SK-N-SH (cell line): ENCODE measurements at regions not wholly inside any gene's neighbourhood (a gene's known extent, or its start where the extent isn't known, plus 50 kb on each side); places are given as distances from the start of the nearest gene placed in this dataset.
A peak's percentile ranks its signal among the peaks of the same experiment; 100 is the strongest.

Source experiments
- CTCF ChIA-PET: fragments of 300-600, 350-600 bp; formaldehyde crosslinking; extraction: SDS; loops from one replicate; lab custom pipeline; 2021; lab: Yijun Ruan, JAX
- POLR2A ChIA-PET: fragments of 350-600 bp; sonication (Branson Sonifier 250); formaldehyde crosslinking; extraction: SDS; loops from one replicate; lab custom pipeline; 2020; ENCODE audit warnings: antibody characterized with exemption, inconsistent platforms; lab: Yijun Ruan, JAX
- DNase-seq: peaks from one replicate; pipeline ENCODE4 v3.0.0; 2012
- H2AFZ ChIP-seq: fragments of 200-600 bp; sonication (generic); 2 replicates; pipeline ENCODE4 v1.8.1; 2016; ENCODE audit warnings: antibody characterized with exemption, mild to moderate bottlenecking, low read depth
- H3F3A ChIP-seq: fragments of 200-600 bp; sonication (generic); replicated peaks from 2 replicates; pipeline ENCODE3; 2016; ENCODE audit warnings: antibody characterized with exemption, mild to moderate bottlenecking; ENCODE audit not compliant: insufficient read depth
- H3K27ac ChIP-seq, 2 experiments: fragments of 200-500 bp in 1 of 2; fragments of 200-600 bp in 1 of 2; sonication (Bioruptor generic) in 1 of 2; sonication (generic), shearing (Covaris generic) in 1 of 2; 2 replicates each; pipeline versions ENCODE4 v1.5.1 to v1.6.1; 2014 to 2016; ENCODE audit warnings: low read depth in 2 of 2, inconsistent platforms in 1 of 2, low read length in 1 of 2, mild to moderate bottlenecking in 1 of 2, mixed read lengths in 1 of 2
- H3K27me3 ChIP-seq: fragments of 200-600 bp; sonication (generic), shearing (Covaris generic); 2 replicates; pipeline ENCODE4 v1.6.1; 2016; ENCODE audit warnings: mixed run types; ENCODE audit not compliant: insufficient read depth
- H3K36me3 ChIP-seq, 2 experiments: fragments of 200-500 bp in 1 of 2; fragments of 200-600 bp in 1 of 2; sonication (Bioruptor generic) in 1 of 2; sonication (generic) in 1 of 2; replicated peaks in 1 of 2; 2 replicates each; pipeline versions ENCODE3 to v1.5.1; 2014 to 2016; ENCODE audit warnings: low read length in 1 of 2, mild to moderate bottlenecking in 1 of 2; ENCODE audit not compliant: insufficient read depth in 2 of 2, control insufficient read depth in 1 of 2
- H3K4me1 ChIP-seq, 2 experiments: fragments of 200-500 bp in 1 of 2; fragments of 200-600 bp in 1 of 2; sonication (Bioruptor generic) in 1 of 2; sonication (generic), shearing (Covaris generic) in 1 of 2; 2 replicates each; pipeline versions ENCODE4 v1.5.1 to v1.6.1; 2014 to 2016; ENCODE audit warnings: low read depth in 1 of 2, low read length in 1 of 2, mixed run types in 1 of 2; ENCODE audit not compliant: insufficient read depth in 2 of 2, control insufficient read depth in 1 of 2
- H3K4me2 ChIP-seq: fragments of 200-600 bp; sonication (generic), shearing (Covaris generic); 2 replicates; pipeline ENCODE4 v1.6.1; 2017; ENCODE audit warnings: mixed run types
- H3K4me3 ChIP-seq, 2 experiments: fragments of 200-500 bp in 1 of 2; fragments of 200-600 bp in 1 of 2; sonication (Bioruptor generic) in 1 of 2; sonication (generic), shearing (Covaris generic) in 1 of 2; 2 replicates each; pipeline versions ENCODE4 v1.5.1 to v1.8.1; 2014 to 2016; ENCODE audit warnings: low read depth in 2 of 2, inconsistent platforms in 1 of 2, low read length in 1 of 2, mild to moderate bottlenecking in 1 of 2, mixed read lengths in 1 of 2, moderate library complexity in 1 of 2
- H3K79me2 ChIP-seq: fragments of 200-600 bp; sonication (generic); 2 replicates; pipeline ENCODE4 v1.8.1; 2017; ENCODE audit warnings: mild to moderate bottlenecking; ENCODE audit not compliant: insufficient read depth
- H3K9ac ChIP-seq: fragments of 200-600 bp; sonication (generic); 2 replicates; pipeline ENCODE4 v1.6.1; 2017; ENCODE audit warnings: mixed run types
- H3K9me2 ChIP-seq: fragments of 200-600 bp; sonication (generic); 2 replicates; pipeline ENCODE4 v1.6.1; 2017; ENCODE audit warnings: mixed run types
- H3K9me3 ChIP-seq: fragments of 200-600 bp; sonication (generic); 2 replicates; pipeline ENCODE4 v1.6.1; 2017; ENCODE audit warnings: mixed run types, mild to moderate bottlenecking, moderate library complexity
- H4K20me1 ChIP-seq: fragments of 200-600 bp; sonication (generic); 2 replicates; pipeline ENCODE4 v1.6.1; 2017; ENCODE audit warnings: mild to moderate bottlenecking, mixed run types; ENCODE audit not compliant: insufficient read depth
- EP300 ChIP-seq, 2 experiments: IDR thresholded peaks; 2 replicates each; pipeline versions ENCODE4 v1.4.0 to v1.6.1; 2012; ENCODE audit warnings: borderline replicate concordance in 1 of 2, low read depth in 1 of 2, low read length in 1 of 2
- EZH2phosphoT487 ChIP-seq: fragments of 200-600 bp; sonication (generic); IDR thresholded peaks from 2 replicates; pipeline ENCODE4 v1.6.1; 2017; ENCODE audit warnings: low read depth, mixed run types, mild to moderate bottlenecking, antibody characterized with exemption, moderate library complexity, borderline replicate concordance
- GATA2 ChIP-seq: sonication (generic); formaldehyde crosslinking; IDR thresholded peaks from 2 replicates; pipeline ENCODE4 v1.5.0; 2020; ENCODE audit warnings: mild to moderate bottlenecking, missing genetic modification reagents
- RFX5 ChIP-seq: IDR thresholded peaks from 2 replicates; pipeline ENCODE4 v1.6.1; 2012; ENCODE audit warnings: mild to moderate bottlenecking, improper control_type of control experiment, low read length
- TEAD4 ChIP-seq: IDR thresholded peaks from 2 replicates; pipeline ENCODE4 v1.4.0; 2012; ENCODE audit warnings: mild to moderate bottlenecking, borderline replicate concordance; ENCODE audit not compliant: insufficient read depth
- WGBS: methylation state at CpG from one replicate; pipeline ENCODE4 v1.1.6; 2017; ENCODE audit warnings: low lambda C conversion rate; 5-methylcytosine and 5-hydroxymethylcytosine counted together
- TF ChIP-seq, protein P1 (sequence below): IDR thresholded peaks from 2 replicates; pipeline ENCODE4 v1.4.0; 2012; ENCODE audit warnings: low read depth, borderline replicate concordance
- TF ChIP-seq, protein P2 (sequence below): IDR thresholded peaks from 2 replicates; pipeline ENCODE4 v1.6.1; 2012; ENCODE audit warnings: mild to moderate bottlenecking, low read depth, low read length, moderate library complexity
- TF ChIP-seq, protein P3 (sequence below): IDR thresholded peaks from 2 replicates; pipeline ENCODE4 v1.4.0; 2012; ENCODE audit warnings: low read depth

DNA sequence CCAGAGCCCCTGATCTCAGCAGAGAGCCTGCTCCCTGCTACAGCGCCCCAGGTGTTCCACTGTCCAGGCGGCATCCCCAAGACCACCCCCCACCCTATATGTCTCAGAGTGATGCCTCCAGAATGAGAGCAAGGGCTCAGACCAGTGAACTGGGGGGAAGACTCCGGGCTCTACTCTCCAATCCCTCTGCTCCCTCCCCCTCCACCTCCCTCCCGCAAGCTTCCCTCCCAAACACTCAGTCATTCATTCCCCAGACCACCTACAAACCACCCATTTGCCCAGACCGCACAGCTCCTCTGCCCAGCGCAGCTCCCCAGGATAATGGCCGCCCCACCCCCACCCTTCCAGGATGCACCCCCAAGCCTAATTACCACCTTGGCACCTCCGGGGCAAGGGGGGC is 59.4 kb upstream of the TAC4 start (continued):
- TF ChIP-seq, protein P1, sequence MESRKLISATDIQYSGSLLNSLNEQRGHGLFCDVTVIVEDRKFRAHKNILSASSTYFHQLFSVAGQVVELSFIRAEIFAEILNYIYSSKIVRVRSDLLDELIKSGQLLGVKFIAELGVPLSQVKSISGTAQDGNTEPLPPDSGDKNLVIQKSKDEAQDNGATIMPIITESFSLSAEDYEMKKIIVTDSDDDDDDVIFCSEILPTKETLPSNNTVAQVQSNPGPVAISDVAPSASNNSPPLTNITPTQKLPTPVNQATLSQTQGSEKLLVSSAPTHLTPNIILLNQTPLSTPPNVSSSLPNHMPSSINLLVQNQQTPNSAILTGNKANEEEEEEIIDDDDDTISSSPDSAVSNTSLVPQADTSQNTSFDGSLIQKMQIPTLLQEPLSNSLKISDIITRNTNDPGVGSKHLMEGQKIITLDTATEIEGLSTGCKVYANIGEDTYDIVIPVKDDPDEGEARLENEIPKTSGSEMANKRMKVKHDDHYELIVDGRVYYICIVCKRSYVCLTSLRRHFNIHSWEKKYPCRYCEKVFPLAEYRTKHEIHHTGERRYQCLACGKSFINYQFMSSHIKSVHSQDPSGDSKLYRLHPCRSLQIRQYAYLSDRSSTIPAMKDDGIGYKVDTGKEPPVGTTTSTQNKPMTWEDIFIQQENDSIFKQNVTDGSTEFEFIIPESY, result no peak
- TF ChIP-seq, protein P2, sequence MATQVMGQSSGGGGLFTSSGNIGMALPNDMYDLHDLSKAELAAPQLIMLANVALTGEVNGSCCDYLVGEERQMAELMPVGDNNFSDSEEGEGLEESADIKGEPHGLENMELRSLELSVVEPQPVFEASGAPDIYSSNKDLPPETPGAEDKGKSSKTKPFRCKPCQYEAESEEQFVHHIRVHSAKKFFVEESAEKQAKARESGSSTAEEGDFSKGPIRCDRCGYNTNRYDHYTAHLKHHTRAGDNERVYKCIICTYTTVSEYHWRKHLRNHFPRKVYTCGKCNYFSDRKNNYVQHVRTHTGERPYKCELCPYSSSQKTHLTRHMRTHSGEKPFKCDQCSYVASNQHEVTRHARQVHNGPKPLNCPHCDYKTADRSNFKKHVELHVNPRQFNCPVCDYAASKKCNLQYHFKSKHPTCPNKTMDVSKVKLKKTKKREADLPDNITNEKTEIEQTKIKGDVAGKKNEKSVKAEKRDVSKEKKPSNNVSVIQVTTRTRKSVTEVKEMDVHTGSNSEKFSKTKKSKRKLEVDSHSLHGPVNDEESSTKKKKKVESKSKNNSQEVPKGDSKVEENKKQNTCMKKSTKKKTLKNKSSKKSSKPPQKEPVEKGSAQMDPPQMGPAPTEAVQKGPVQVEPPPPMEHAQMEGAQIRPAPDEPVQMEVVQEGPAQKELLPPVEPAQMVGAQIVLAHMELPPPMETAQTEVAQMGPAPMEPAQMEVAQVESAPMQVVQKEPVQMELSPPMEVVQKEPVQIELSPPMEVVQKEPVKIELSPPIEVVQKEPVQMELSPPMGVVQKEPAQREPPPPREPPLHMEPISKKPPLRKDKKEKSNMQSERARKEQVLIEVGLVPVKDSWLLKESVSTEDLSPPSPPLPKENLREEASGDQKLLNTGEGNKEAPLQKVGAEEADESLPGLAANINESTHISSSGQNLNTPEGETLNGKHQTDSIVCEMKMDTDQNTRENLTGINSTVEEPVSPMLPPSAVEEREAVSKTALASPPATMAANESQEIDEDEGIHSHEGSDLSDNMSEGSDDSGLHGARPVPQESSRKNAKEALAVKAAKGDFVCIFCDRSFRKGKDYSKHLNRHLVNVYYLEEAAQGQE, result no peak
- TF ChIP-seq GATA2 (no peak), RFX5 (no peak)

DNA sequence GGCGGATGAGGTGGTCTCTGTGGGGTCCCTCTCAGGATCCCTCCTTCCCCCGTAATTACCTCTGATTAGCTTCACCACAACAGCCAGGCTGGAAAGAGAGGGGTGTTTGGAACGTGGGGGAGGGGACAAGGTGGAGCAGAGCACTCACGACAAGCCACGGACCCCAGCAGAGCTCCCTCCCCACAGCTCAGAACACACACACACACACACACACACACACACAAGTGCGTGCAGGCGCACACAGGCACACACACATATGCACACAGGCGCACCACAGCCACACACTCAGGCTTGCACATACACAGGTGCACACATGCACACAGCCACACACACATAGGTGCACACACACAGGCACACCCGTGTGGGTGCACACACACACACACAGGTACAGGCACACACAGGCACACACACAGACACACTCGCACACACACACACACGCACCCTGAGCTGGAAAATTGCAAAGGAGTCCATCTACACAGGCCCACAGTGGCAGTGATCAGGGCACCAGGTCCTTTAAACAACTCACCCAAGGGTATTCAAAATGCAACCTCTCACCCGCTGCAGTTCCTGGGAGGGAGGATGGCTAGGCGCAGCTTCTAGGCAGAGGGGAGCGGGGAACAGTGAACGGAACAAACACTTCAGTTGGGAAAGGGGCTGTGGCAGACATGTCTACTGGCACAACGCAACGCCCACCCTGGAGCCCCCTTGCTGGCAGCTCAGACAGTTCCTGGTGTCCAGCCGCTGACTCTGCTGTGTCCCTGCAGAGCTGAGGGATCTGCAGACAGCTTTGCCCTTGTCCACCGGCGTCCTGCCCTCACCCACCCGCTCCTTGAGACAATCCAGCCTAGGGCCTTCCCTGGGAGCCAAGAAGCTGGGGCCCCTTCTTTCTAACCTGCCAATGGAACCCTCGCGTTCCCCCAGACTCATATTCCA is 59.9 kb upstream of the DLX4 start:
- DNase-seq, result no peak
- H3K36me3 ChIP-seq, result no peaks in the 10 kb centered on the region
- ChIA-PET CTCF (interaction anchor here (0.6 to 7.1 kb wide), 17 partner anchors 10 to 1530 kb away, joined by 3 to 83 read pairs (median 6); partner anchors contain the start of gene DLX3), POLR2A (no interaction called here)
- no peak overlapping the region for H3K27ac ChIP-seq
- peaks cover 3% of the 10 kb centered on the region; the same call in 1 of the 2 replicates for H4K20me1 ChIP-seq
- no peaks in the 10 kb centered on the region for H3K79me2 ChIP-seq
- no peaks in the 10 kb centered on the region for H3K9me3 ChIP-seq
- H3K27me3 ChIP-seq, result peaks cover 93% of the 10 kb centered on the region
- no peaks in the 10 kb centered on the region for H3K9me2 ChIP-seq
- H3K4me2 ChIP-seq, result no peak overlapping the region
- TF ChIP-seq GATA2 (no peak), EP300 (IDR thresholded peaks at IDR 0.05; ENCODE audit: borderline replicate concordance in 1 of 2, low read depth in 1 of 2, low read length in 1 of 2) (no peak), TEAD4 (no peak), EZH2phosphoT487 (peak; percentile 27; the same call in 1 of the 2 replicates)
- TF ChIP-seq, protein P3, sequence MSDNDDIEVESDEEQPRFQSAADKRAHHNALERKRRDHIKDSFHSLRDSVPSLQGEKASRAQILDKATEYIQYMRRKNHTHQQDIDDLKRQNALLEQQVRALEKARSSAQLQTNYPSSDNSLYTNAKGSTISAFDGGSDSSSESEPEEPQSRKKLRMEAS, result no peak
- TF ChIP-seq, protein P2, result no peak
- H2AFZ ChIP-seq, result no peak overlapping the region
- no peak overlapping the region for H3K9ac ChIP-seq
- no peaks in the 10 kb centered on the region for H3F3A ChIP-seq
- WGBS, result 40% methylated on average over 22 of the region's 23 CpGs
- peaks cover 0 to 3% of the 10 kb centered on the region in 2 experiments; a peak in 1 of 4 replicates for H3K4me1 ChIP-seq
- no peak overlapping the region for H3K4me3 ChIP-seq
